ENCODE measurements at regions not wholly inside any gene's neighbourhood (a gene's known extent, or its start where the extent isn't known, plus 50 kb on each side); places are given as distances from the start of the nearest gene placed in this dataset.

DNA sequence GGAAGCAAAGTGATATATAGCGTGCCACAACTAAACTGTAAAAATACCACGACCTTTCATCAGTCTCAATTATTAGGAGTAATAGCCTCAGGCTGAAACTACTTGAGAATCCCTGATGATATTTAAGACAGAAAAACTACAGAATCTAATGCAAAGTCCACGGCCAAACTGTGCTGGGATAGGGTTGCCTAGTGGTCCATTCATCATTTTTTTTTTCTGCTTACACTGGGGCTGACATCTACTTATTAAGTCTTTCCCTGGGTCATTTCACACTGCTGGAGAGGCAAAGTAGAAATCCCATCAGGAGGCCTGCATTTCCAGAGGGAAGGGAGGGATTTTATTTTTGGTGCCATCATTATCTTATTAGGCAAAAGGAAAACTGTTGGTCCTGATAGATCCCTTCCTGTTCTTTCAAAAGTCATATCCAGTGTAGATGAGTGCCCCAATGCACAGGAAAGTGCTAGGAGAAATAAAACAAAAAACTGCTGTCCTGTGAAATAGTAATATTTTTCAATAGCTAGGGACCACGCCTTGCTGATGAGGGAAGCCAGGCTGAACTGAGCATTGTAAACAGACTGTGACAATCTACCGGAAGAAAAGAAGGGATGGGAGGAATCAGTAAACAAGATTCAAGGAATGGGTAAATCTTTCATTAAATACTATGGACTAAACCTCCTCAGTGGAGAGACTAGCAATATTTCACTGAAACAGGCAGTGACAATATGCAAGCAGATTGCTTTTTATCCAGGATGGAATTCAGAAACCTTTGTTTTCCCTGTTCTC, 644.3 kb downstream of the IRS1 start:
- no peaks in the 10 kb centered on the region for H3K4me1 ChIP-seq (ENCODE audit: control insufficient read depth, extremely low read depth, insufficient read depth, low read length)
- H3K36me3 ChIP-seq (ENCODE audit: control insufficient read depth, insufficient read depth, low read length), result no peaks in the 10 kb centered on the region
- no peaks in the 10 kb centered on the region for H3K27me3 ChIP-seq (ENCODE audit: control insufficient read depth, insufficient read depth, low read length)
- H2AFZ ChIP-seq (ENCODE audit: low read length), result no peak overlapping the region
- no peak overlapping the region for H3K4me2 ChIP-seq (ENCODE audit: extremely low read depth, insufficient read depth, low read length)
- no peak for DNase-seq (ENCODE audit: low read depth in 2 of 2)
- H3K9me3 ChIP-seq (ENCODE audit: control insufficient read depth, insufficient read depth, low read depth, low read length), result no peaks in the 10 kb centered on the region
- no peaks in the 10 kb centered on the region for H4K20me1 ChIP-seq (ENCODE audit: control insufficient read depth, extremely low read depth, insufficient read depth, low read length)
- H3K27ac ChIP-seq (ENCODE audit: insufficient read depth, low read length), result no peak overlapping the region
- no peak overlapping the region for H3K9ac ChIP-seq (ENCODE audit: insufficient read depth, low read length)
- H3K79me2 ChIP-seq (ENCODE audit: control insufficient read depth, insufficient read depth, low read length), result no peaks in the 10 kb centered on the region
- no peak overlapping the region for H3K4me3 ChIP-seq (replicated peaks in 1 of 4; ENCODE audit: control extremely low read depth in 1 of 4, insufficient read depth in 1 of 4, low read depth in 3 of 4, low read length in 4 of 4)
- TF ChIP-seq, protein P1, sequence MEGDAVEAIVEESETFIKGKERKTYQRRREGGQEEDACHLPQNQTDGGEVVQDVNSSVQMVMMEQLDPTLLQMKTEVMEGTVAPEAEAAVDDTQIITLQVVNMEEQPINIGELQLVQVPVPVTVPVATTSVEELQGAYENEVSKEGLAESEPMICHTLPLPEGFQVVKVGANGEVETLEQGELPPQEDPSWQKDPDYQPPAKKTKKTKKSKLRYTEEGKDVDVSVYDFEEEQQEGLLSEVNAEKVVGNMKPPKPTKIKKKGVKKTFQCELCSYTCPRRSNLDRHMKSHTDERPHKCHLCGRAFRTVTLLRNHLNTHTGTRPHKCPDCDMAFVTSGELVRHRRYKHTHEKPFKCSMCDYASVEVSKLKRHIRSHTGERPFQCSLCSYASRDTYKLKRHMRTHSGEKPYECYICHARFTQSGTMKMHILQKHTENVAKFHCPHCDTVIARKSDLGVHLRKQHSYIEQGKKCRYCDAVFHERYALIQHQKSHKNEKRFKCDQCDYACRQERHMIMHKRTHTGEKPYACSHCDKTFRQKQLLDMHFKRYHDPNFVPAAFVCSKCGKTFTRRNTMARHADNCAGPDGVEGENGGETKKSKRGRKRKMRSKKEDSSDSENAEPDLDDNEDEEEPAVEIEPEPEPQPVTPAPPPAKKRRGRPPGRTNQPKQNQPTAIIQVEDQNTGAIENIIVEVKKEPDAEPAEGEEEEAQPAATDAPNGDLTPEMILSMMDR (conservative IDR thresholded peaks at IDR 0.05 in 1 of 2, IDR thresholded peaks at IDR 0.05 in 1 of 2; ENCODE audit: low read depth in 1 of 2, low read length in 2 of 2), result no peak
- TF ChIP-seq EZH2 (IDR thresholded peaks at IDR 0.05; ENCODE audit: low read length, missing control alignments), result no peak

GRCh38 chr2:226154610-226155009, 645.0 kb downstream of the IRS1 start:
- no peak for DNase-seq (ENCODE audit: low read depth in 2 of 2)
- Histone ChIP-seq H4K20me1 (ENCODE audit: control insufficient read depth, extremely low read depth, insufficient read depth, low read length) (no peaks in the 10 kb centered on the region), H3K36me3 (ENCODE audit: control insufficient read depth, insufficient read depth, low read length) (no peaks in the 10 kb centered on the region), H2AFZ (ENCODE audit: low read length) (no peak overlapping the region), H3K9ac (ENCODE audit: insufficient read depth, low read length) (no peak overlapping the region), H3K4me1 (ENCODE audit: control insufficient read depth, extremely low read depth, insufficient read depth, low read length) (no peaks in the 10 kb centered on the region), H3K27ac (ENCODE audit: insufficient read depth, low read length) (no peak overlapping the region), H3K4me3 (replicated peaks in 1 of 4; ENCODE audit: control extremely low read depth in 1 of 4, insufficient read depth in 1 of 4, low read depth in 3 of 4, low read length in 4 of 4) (no peak overlapping the region), H3K4me2 (ENCODE audit: extremely low read depth, insufficient read depth, low read length) (no peak overlapping the region), H3K79me2 (ENCODE audit: control insufficient read depth, insufficient read depth, low read length) (no peaks in the 10 kb centered on the region), H3K9me3 (ENCODE audit: control insufficient read depth, insufficient read depth, low read depth, low read length) (no peaks in the 10 kb centered on the region), H3K27me3 (ENCODE audit: control insufficient read depth, insufficient read depth, low read length) (no peaks in the 10 kb centered on the region)
- no peak for TF ChIP-seq EZH2 (IDR thresholded peaks at IDR 0.05; ENCODE audit: low read length, missing control alignments)
- TF ChIP-seq, protein P1 (conservative IDR thresholded peaks at IDR 0.05 in 1 of 2, IDR thresholded peaks at IDR 0.05 in 1 of 2; ENCODE audit: low read depth in 1 of 2, low read length in 2 of 2), result no peak

GRCh38 chr2:226153553-226153952, 646.1 kb downstream of the IRS1 start:
- Histone ChIP-seq H3K4me3 (replicated peaks in 1 of 4; ENCODE audit: control extremely low read depth in 1 of 4, insufficient read depth in 1 of 4, low read depth in 3 of 4, low read length in 4 of 4) (no peak overlapping the region), H3K9me3 (ENCODE audit: control insufficient read depth, insufficient read depth, low read depth, low read length) (no peaks in the 10 kb centered on the region), H3K9ac (ENCODE audit: insufficient read depth, low read length) (no peak overlapping the region), H3K4me1 (ENCODE audit: control insufficient read depth, extremely low read depth, insufficient read depth, low read length) (no peaks in the 10 kb centered on the region), H3K36me3 (ENCODE audit: control insufficient read depth, insufficient read depth, low read length) (no peaks in the 10 kb centered on the region), H4K20me1 (ENCODE audit: control insufficient read depth, extremely low read depth, insufficient read depth, low read length) (no peaks in the 10 kb centered on the region), H3K27me3 (ENCODE audit: control insufficient read depth, insufficient read depth, low read length) (no peaks in the 10 kb centered on the region), H3K79me2 (ENCODE audit: control insufficient read depth, insufficient read depth, low read length) (no peaks in the 10 kb centered on the region), H3K4me2 (ENCODE audit: extremely low read depth, insufficient read depth, low read length) (no peak overlapping the region), H3K27ac (ENCODE audit: insufficient read depth, low read length) (no peak overlapping the region), H2AFZ (ENCODE audit: low read length) (peak overlapping the region; percentile 36)
- no peak for DNase-seq (ENCODE audit: low read depth in 2 of 2)
- TF ChIP-seq EZH2 (IDR thresholded peaks at IDR 0.05; ENCODE audit: low read length, missing control alignments), result no peak
- TF ChIP-seq, protein P1 (conservative IDR thresholded peaks at IDR 0.05 in 1 of 2, IDR thresholded peaks at IDR 0.05 in 1 of 2; ENCODE audit: low read depth in 1 of 2, low read length in 2 of 2), result no peak
